HL-60 (cell line): ENCODE measurements at regions not wholly inside any gene's neighbourhood (a gene's known extent, or its start where the extent isn't known, plus 50 kb on each side); places are given as distances from the start of the nearest gene placed in this dataset.

ENCODE experiments used
- DNase-seq, 2 experiments: peaks; one replicate each; pipeline ENCODE4 v3.0.0-alpha.2; 2010 to 2020; ENCODE audit warnings: low read depth in 1 of 2, low spot score in 1 of 2
- H3K27ac ChIP-seq: fragments of 250-450 bp; sonication (Bioruptor Pico); replicated peaks from 2 replicates; pipeline ENCODE4 v1.5.1; 2020; ENCODE audit warnings: mild to moderate bottlenecking, moderate library complexity
- H3K27me3 ChIP-seq: fragments of 250-450 bp; sonication (Bioruptor Pico); 2 replicates; pipeline ENCODE4 v1.5.1; 2021; ENCODE audit warnings: mild to moderate bottlenecking, moderate library complexity; ENCODE audit not compliant: insufficient read depth, poor library complexity, severe bottlenecking
- H3K4me3 ChIP-seq: replicated peaks from 2 replicates; pipeline ENCODE4 v1.5.1; 2011; ENCODE audit warnings: mild to moderate bottlenecking, control low read depth, low read length; ENCODE audit not compliant: insufficient read depth
- CTCF ChIP-seq: IDR thresholded peaks from one replicate; pipeline ENCODE4 v1.5.1; 2011; ENCODE audit warnings: low read length, control low read depth, inconsistent platforms; ENCODE audit not compliant: insufficient read depth
- GABPA ChIP-seq: IDR thresholded peaks from 2 replicates; pipeline ENCODE4 v1.6.1; 2012; ENCODE audit warnings: low read depth
- POLR2AphosphoS5 ChIP-seq: IDR thresholded peaks from 2 replicates; pipeline ENCODE4 v1.6.1; 2012; ENCODE audit warnings: low read depth
- REST ChIP-seq: IDR thresholded peaks from 2 replicates; pipeline ENCODE4 v1.6.1; 2012; ENCODE audit warnings: low read depth; ENCODE audit not compliant: insufficient replicate concordance
- SPI1 ChIP-seq: IDR thresholded peaks from 2 replicates; pipeline ENCODE4 v1.6.1; 2012; ENCODE audit warnings: low read depth, mild to moderate bottlenecking, borderline replicate concordance

GRCh38 chrX:145506214-145506613 is 258.9 kb downstream of the SPANXN1 start:
- Histone ChIP-seq H3K27me3 (no peaks in the 10 kb centered on the region), H3K4me3 (no peak overlapping the region), H3K27ac (no peak overlapping the region)
- DNase-seq, result no peak
- TF ChIP-seq REST (no peak), SPI1 (no peak), POLR2AphosphoS5 (no peak), GABPA (no peak), CTCF (no peak)

GRCh38 chrX:145524931-145525330 is 277.6 kb downstream of the SPANXN1 start:
- no peaks in the 10 kb centered on the region for H3K27me3 ChIP-seq
- H3K27ac ChIP-seq, result no peak overlapping the region
- no peak for TF ChIP-seq SPI1
- no peak for TF ChIP-seq CTCF
- TF ChIP-seq REST, result no peak
- no peak for TF ChIP-seq GABPA
- TF ChIP-seq POLR2AphosphoS5, result no peak
- no peak for DNase-seq
- no peak overlapping the region for H3K4me3 ChIP-seq

GRCh38 chrX:145532176-145532780 is 285.0 kb downstream of the SPANXN1 start:
- no peak overlapping the region for H3K27ac ChIP-seq

More at GRCh38 chrX:145532176-145532780, 285.0 kb downstream of the SPANXN1 start:
- no peak for DNase-seq
- Histone ChIP-seq H3K4me3 (no peak overlapping the region), H3K27me3 (no peaks in the 10 kb centered on the region)
- TF ChIP-seq REST (no peak), CTCF (no peak), SPI1 (no peak), POLR2AphosphoS5 (no peak), GABPA (no peak)
